ENCODE measurements at regions not wholly inside any gene's neighbourhood (a gene's known extent, or its start where the extent isn't known, plus 50 kb on each side); places are given as distances from the start of the nearest gene placed in this dataset.

GRCh38 chr7:96792115-96792514 is 82.5 kb upstream of the SEM1 start:
- no peak for DNase-seq (ENCODE audit: low read depth in 1 of 2, low spot score in 1 of 2)
- no peak overlapping the region for H3K27ac ChIP-seq (replicated peaks)
- peaks cover 3% of the 10 kb centered on the region for H3K27me3 ChIP-seq (ENCODE audit: insufficient read depth, poor library complexity, severe bottlenecking)
- TF ChIP-seq GABPA (IDR thresholded peaks at IDR 0.05; ENCODE audit: low read depth): no peak
- TF ChIP-seq SPI1 (IDR thresholded peaks at IDR 0.05; ENCODE audit: borderline replicate concordance, low read depth): no peak
- no peak for TF ChIP-seq POLR2AphosphoS5 (IDR thresholded peaks at IDR 0.05; ENCODE audit: low read depth)
- TF ChIP-seq CTCF (IDR thresholded peaks at IDR 0.05; ENCODE audit: insufficient read depth, low read length): no peak
- TF ChIP-seq REST (IDR thresholded peaks at IDR 0.05; ENCODE audit: insufficient replicate concordance, low read depth): no peak
- H3K4me3 ChIP-seq (replicated peaks; ENCODE audit: insufficient read depth, low read length): no peak overlapping the region

- TF ChIP-seq GABPA (IDR thresholded peaks at IDR 0.05; ENCODE audit: low read depth): no peak
- no peak for TF ChIP-seq CTCF (IDR thresholded peaks at IDR 0.05; ENCODE audit: insufficient read depth, low read length)
- TF ChIP-seq POLR2AphosphoS5 (IDR thresholded peaks at IDR 0.05; ENCODE audit: low read depth): no peak
- TF ChIP-seq REST (IDR thresholded peaks at IDR 0.05; ENCODE audit: insufficient replicate concordance, low read depth): no peak
- TF ChIP-seq SPI1 (IDR thresholded peaks at IDR 0.05; ENCODE audit: borderline replicate concordance, low read depth): no peak
- no peak overlapping the region for H3K27ac ChIP-seq (replicated peaks)
- DNase-seq (ENCODE audit: low read depth in 1 of 2, low spot score in 1 of 2): no peak
- H3K27me3 ChIP-seq (ENCODE audit: insufficient read depth, poor library complexity, severe bottlenecking): peaks cover 3% of the 10 kb centered on the region
- no peak overlapping the region for H3K4me3 ChIP-seq (replicated peaks; ENCODE audit: insufficient read depth, low read length)
These were observed 84.4 kb upstream of the SEM1 start for GRCh38 chr7:96794063-96794462.

- no peaks in the 10 kb centered on the region for H3K27me3 ChIP-seq (ENCODE audit: insufficient read depth, poor library complexity, severe bottlenecking)
- no peak overlapping the region for H3K4me3 ChIP-seq (replicated peaks; ENCODE audit: insufficient read depth, low read length)
- no peak for DNase-seq (ENCODE audit: low read depth in 1 of 2, low spot score in 1 of 2)
- no peak overlapping the region for H3K27ac ChIP-seq (replicated peaks)
- TF ChIP-seq POLR2AphosphoS5 (IDR thresholded peaks at IDR 0.05; ENCODE audit: low read depth) (no peak), SPI1 (IDR thresholded peaks at IDR 0.05; ENCODE audit: borderline replicate concordance, low read depth) (no peak)
These were observed 90.5 kb upstream of the SEM1 start for GRCh38 chr7:96800122-96800521.

- Histone ChIP-seq H3K27ac (replicated peaks) (no peak overlapping the region), H3K27me3 (ENCODE audit: insufficient read depth, poor library complexity, severe bottlenecking) (no peaks in the 10 kb centered on the region), H3K4me3 (replicated peaks; ENCODE audit: insufficient read depth, low read length) (no peak overlapping the region)
- TF ChIP-seq GABPA (IDR thresholded peaks at IDR 0.05; ENCODE audit: low read depth) (no peak), REST (IDR thresholded peaks at IDR 0.05; ENCODE audit: insufficient replicate concordance, low read depth) (no peak), SPI1 (IDR thresholded peaks at IDR 0.05; ENCODE audit: borderline replicate concordance, low read depth) (no peak), POLR2AphosphoS5 (IDR thresholded peaks at IDR 0.05; ENCODE audit: low read depth) (no peak), CTCF (IDR thresholded peaks at IDR 0.05; ENCODE audit: insufficient read depth, low read length) (no peak)
- no peak for DNase-seq (ENCODE audit: low read depth in 1 of 2, low spot score in 1 of 2)
These were observed 91.2 kb upstream of the SEM1 start for GRCh38 chr7:96800824-96801223.

All from HL-60 (cell line).